ENCODE measurements at regions not wholly inside any gene's neighbourhood (a gene's known extent, or its start where the extent isn't known, plus 50 kb on each side); places are given as distances from the start of the nearest gene placed in this dataset.

DNA sequence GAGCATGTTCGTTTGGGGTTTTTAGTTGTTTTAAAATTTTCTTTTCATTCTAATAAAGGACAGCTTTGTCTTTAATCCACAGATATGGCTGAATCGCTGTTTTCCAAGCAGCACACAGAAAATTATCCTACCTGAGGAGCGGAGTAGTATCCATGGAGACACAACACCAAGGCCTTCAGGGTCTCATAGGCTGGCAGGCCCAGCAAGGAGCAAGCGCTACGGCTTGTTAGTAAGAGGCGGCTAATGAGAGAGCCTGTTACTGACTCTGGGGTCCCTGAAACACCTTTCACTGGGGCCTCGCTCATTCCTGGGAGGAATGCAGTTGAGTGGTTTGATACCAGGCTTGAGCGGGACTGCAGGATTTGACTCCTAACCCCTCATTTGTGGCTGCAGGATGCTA, 303.8 kb upstream of the CDH4 start:
- DNase-seq, result no peak

DNA sequence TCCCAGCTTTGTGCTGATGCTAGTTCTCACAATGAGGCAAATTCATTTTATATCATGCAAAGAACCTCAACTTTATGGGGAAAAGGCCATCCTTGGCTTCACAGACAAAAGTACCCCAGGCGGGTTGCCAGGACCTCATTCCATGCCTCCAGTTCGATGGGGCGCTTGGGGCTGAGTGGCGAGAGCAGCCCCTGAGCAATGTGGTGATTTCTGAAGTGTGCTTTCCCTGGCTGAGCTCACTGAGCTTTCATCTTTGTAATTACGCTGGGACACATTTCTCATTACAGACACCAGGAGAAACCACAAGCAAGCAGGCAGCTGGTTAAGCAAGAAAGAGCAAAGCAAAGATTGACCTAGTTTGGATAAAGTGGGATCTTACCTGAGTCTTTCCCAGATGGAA, 301.5 kb upstream of the CDH4 start:
- no peak for DNase-seq

DNA sequence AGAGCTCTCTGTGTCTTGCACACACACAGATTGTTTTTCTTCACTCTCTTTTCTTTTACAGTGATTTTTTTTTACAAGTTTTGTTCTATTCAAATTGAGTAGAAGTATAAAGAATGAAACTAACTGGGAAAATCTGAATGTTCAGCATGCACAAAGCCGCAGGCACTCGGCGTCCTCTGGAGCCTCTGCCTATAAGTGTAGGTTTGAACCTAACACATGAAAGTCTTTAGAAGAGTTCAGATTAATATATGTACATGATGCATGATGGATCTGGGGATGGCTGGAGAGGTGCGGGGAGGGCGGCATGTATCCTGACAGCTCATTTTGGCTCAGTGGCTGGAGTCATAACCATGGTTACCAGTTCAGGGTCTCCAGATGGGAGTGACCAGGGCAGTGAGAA, 301.1 kb upstream of the CDH4 start:
- no peak for DNase-seq

DNA sequence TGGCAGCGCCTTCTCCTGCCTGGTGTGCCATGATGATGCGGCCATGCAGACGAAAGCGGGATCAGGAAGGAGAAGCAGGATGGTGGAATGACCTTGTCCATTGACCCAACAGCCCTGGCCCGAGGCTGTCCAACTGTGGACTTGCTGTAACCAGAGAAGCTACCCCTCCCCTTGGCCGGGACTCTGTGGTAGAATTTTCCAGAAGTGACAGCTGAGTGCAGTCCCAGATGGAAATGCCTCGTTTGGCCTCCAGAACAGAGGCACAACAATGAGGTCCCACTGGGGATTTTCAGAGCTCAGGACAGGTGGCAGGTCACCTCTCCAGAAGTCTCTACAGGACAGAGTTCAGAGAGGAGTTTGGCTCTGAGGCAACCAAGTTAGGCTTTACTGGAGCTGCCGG, 299.2 kb upstream of the CDH4 start:
- DNase-seq, result no peak

DNA sequence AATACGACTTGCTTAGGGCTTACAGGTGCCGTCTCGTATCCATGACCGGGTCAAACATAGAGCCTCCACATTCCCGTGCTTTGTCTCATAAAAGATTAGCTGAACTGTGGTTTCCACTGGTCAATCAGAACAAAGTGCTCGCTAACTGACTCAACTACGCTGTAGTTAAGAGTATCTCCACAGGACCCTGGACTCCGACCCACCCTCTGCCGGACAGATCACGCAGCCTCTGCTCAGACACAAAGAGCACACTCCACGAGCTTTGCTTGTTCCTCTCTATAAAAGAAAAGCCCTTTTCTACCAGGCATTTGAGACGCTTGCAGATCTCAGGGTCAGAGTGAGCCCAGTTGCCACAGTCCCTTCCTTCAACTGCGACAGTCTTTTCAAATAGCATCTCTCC, 298.7 kb upstream of the CDH4 start:
- no peak for DNase-seq

DNA sequence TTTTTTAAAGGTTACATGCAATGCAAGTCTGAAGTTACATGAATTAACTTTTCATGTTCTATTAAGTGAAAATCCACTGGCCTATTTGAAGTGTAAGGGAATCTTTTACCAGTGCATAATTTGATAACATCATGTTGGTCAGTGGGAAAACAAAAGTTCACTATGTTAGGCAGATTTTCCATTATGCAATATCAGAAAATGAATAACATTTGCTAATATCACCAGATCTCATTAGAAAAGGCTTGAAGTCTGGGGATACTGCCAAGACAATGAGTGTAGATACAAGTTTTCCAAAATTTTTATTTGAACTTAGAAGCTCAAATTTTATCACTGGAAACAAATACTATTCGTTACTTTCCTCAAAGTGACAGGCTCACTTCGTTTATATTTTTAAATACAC, 296.4 kb upstream of the CDH4 start:
- DNase-seq, result no peak

DNA sequence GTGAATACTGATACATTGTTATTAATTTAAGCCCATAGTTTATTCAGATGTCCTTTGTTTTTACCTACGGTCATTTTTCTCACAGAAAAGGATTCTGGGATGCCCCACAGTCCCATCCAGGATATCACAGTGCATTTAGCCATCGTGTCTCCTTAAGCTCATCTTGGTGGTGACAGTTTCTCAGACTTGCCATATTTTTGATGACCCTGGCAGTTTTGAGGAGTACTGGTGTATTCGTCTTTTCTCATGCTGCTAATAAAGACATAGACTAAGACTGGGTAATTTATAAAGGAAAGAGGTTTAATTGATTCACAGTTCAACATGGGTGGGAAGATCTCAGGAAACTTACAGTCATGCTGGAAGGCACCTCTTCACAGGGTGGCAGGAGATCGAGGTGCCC, 295.9 kb upstream of the CDH4 start:
- DNase-seq, result no peak

DNA sequence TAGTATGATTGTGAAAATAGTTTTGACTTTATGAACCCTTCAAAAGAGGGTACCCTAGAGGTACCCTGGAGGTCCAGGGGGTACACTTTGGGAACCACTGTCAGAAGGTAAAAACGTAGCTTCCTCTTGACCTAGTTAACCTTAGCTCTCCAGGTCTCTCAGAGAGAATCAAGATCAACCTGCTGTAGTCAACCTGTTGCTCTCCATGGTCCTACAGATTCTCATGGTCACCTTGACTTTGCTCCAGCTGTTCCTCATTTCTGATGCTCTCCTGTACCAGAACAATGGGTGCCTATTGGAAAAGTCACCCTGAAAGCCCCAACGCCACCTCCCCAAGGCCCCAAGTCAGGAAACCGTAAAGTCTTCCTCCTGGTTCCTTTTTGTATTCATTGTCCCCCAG, 294.4 kb upstream of the CDH4 start:
- DNase-seq, result no peak

DNA sequence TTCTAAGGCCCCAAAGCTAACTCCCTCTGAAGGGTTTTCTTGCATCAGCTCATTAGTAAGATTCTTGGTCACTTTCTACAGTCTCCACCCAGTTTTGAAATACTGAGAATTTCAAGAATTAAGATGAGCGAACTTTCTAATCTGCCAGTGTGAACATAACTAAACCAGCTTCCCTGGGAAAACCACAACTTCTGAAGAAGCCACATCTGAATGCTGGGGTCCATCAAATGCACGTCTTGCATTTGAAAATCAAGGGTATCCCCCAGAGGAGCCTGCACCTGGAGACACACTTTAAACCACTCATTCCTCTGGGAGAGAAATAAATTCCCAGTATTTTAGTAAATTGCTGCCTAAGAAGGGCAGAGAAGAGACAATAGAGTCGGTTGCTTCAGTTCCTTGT, 292.1 kb upstream of the CDH4 start:
- no peak for DNase-seq

DNA sequence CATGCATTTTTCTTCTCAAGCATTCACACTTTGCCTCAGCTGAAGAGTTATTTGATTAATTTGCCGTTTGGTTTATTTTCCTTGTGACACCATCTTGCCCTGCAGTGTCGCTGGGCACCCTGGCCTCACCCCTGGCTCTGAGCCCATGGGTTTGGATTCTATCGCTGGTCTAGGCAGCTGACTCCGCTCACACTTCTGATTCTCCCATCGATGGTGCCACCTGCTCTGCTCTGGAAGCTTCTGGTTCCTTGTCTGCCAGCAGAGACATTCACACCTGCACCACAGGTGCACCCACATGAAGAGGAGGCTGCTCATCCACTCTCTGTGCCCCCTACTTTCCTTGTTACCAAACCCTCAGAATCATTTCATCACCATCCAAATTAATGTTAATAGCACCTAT, 291.6 kb upstream of the CDH4 start:
- no peak for DNase-seq

DNA sequence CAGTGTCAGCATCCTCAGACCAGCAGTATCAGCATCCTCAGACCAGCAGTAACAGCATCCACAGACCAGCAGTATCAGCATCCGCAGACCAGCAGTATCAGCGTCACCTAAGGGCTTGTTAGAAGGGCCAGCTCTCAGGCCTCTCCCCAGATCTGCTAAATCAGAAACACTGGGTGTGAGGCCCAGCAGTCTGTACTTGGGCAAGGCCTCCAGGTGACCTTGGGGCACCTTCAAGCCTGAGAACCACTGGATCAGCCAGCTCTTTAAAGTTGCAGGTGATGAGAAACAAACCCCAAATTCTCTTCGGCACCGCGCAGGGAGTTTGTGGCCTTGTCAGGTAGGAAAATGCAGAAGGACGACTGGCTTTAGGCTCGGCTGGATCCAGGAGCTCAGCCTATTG, 290.5 kb upstream of the CDH4 start:
- no peak for DNase-seq

DNA sequence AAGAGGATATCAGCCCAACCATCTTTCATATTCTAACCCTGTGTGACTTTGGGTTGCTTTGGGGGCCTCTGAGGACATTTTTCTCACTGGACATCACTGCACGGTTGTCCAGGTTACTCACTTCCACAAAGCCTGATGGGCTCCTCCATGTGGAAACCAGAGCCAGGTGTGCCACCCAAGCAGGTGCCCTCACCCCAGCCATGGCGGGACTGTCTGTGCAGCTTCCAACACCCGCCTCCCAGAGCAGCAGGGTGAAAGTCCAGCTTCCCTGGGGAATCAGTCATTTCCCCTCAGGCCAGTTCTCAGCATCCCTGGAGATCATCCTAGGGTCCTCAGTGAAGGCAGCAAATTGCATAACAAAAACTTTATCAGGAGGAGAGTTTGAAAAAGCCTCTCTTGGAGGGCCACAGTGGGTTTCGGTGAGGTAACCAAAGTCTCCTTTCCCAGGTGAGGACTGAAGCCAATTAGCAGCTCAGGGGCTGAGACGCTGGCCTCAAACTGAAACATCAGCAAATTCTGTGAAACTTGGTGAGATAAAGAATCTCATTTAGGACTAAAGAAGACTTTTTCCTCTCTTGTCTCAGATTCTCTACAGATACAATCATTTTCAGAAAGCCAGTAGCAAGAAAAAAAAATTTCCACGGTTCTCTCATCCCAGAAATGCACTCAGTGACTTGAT, 289.6 kb upstream of the CDH4 start:
- no peak for DNase-seq

DNA sequence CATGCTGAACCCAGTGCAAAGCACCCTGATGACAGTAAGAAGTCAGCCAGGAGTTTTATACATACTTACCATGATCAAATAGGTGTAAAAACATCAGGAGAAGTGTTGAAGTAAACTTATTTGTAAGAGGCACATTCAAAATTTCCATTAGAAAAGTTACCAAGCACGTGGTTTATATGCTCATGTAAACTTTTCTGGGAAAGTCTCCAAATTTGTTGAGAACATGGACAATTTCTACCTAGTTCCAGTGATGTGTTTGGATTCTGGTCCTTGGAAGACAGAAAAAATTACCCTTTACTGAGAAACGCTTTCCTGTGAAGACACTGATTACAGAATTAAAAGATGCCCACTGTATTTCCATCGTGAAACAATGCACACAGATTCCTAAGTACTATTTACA, 288.9 kb upstream of the CDH4 start:
- DNase-seq, result no peak

DNA sequence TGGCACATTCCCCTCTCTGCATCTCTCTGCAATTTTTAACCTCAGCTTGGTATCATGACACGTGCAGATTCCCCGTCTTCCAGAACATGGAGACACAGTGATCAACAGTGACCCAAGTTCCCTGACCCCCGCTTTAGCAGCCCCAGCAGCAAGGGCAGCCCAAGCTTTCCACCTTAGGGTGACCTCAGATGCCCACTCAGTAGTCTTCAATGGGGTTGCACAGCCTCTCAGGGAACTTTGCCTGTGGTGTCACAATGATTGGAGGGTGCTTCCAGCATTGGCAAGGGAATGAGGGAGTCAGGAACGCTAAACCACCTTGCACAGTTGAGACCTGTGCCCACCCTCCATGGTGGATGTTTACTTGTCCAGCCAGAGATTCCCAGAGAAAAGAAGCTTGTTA, 287.1 kb upstream of the CDH4 start:
- no peak for DNase-seq

DNA sequence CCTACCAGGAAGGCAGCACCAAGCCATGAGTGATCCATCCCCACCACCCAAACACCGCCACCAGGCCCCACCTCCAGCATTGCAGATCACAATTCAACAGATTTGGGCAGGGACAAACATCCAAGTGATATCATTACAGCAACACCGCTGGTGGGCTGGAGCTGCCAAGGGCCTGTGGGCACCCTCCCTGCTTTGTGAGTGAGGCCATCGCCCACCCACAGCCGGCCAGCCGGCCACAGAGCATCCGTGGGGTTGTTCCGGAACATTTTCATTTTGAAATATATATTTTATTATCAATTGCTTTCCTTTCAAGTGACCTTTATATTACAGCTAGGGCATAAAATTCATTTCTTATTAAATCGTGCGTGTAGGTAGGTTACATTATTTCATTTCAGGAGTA, 286.0 kb upstream of the CDH4 start:
- DNase-seq, result no peak

DNA sequence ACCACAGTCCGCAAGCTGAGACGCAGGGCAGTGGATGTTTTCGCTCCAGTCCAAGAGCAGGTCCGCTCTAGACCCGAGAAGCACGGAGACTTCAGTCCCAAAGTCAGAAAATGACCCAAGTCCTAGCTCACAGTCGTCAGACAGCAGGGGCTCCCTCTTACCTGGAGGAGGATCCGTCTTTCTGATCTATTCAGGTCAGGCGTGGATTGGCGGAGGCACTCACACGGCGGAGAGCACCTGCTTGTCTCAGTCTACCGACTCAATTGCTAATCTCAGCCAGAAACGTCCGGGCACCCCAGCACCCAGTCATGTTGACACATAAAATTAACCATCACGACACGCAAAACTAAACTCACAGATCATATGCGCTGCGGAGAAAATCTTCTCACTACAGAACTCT, 285.3 kb upstream of the CDH4 start:
- no peak for DNase-seq

DNA sequence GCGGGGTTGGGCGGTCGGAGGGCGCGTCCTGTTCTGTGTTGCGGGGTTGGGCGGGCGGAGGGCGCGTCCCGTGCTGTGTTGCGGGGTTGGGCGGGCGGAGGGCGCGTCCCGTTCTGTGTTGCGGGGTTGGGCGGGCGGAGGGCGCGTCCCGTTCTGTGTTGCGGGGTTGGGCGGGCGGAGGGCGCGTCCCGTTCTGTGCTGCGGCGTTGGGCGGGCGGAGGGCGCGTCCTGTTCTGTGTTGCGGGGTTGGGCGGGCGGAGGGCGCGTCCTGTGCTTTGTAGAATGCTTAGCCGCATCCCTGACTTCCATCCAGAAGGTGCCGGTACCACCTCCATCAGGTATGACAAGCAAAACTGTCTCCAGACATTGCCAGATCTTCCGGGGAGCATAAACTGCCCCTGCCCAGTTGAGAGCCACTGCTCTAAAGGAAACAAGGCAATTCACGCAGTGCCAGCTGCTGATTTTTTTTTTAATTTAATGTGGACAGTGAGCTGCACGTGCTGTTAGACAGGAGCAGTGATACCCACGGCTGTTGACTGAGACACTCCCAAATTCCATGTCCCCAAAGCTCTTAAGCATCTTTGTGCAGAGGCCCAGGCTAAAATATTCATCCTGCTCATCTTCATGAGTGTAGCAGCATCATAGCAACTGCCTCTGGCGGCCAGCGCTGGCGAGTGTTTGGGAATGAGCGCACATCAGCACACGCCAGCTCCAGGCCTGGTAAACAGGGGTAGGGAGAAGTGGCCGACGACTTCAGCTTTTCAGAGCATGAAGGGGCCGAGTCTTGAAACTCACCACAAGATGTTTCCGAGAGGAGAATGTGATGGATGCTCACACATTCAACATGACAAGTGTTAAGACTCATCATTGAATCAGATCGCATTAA, 284.4 kb upstream of the CDH4 start:
- DNase-seq, result no peak

DNA sequence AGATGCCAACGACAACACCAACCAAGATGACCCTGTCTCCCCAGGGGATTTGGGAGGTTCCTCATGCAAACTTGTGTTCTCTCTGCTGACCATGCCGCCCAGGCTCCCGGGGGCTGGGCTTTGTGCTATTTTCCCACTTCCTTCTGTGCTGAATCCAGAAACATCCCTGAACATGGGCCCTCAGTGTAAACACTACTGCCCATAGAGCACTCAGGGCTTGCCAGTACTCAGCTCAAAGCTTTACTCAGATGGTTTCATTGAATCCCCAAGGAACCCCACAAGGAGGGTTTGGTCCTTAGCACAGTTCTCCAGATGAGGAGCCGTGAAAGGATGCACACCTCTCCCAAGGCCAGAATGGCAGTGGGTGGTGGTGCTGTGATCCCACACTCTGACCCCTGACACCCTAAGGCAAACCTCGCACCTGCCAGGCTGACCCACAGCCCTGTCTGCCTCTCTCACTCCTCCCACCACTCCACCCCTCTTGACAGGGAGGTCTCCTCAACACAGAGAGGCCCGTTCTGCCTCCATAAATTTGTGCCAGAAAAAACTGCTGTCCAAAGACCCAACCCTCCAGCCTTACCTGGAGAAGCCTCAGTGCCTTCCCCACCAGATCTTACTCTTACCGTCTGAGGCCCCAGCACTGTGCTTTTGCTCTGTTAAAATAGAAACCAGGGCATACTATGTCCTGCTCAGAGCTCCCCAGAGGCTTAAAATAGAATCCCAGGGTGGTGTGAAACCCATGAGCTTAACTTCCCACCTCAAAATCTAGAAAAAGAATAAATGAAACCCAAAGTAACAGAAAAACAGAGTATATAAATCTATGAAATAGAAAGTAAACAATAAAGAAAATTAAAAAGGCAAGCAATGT, 283.0 kb upstream of the CDH4 start:
- no peak for DNase-seq

DNA sequence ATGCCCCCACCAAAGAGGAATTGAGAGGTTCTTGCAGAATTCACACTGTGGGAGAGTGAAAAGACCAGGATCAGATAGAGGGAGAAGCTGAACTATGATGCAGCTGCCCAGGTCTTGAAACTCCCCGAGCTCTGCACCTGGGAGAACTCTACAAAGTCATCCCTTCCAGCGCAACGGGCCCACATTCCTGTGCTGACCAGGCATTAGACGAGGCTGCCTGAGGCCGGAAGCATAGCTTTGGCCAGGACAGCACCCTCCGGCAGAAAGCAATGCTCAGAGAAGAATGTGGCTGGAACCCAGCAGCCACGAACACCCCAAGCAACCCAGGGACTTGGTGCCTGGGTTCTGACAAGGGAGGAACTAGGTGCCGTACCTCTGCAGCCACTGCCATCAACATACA, 281.5 kb upstream of the CDH4 start:
- DNase-seq, result no peak

DNA sequence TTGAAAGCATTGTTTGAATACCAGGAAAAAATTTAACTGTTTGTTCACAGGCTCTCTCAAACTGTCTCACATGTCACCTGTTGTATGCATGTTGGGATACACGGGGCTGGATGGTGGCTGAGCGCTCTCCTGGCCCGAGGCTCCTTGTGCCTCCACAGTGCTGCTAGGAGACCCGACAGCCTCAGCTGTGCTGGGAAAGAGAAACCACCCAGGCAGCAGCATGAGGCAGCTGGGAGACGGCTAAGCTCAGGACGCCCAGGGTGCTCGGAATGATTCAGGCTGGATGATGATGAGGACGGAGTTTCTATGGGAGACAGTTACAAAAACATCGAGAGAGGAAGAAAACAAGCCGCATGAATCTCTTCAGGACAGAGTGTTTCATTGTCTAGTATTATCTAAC, 278.0 kb upstream of the CDH4 start:
- no peak for DNase-seq

DNA sequence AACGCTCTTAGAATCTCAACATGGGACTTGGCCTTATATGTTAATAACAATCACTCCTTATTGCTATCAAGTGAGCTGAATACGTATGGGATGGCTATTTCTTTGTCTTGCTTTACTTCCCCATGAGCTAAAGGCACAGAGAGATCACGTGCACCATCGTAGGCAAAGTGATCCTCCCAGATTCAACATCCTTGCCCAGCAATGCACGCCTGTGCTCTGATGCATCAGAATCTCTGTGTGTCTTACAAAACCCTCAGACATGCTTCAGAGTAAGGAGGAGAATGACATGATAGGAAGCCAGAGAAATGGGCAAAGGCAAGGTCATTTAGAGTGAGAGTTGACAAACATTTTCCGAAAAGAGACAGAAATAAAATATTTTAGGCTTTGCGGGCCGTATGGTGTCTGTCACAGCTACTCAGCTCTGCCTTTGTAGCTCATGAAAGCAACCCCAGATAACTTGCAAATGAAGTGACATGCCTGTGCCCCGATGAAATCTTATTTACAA, 277.6 kb upstream of the CDH4 start:
- no peak for DNase-seq

DNA sequence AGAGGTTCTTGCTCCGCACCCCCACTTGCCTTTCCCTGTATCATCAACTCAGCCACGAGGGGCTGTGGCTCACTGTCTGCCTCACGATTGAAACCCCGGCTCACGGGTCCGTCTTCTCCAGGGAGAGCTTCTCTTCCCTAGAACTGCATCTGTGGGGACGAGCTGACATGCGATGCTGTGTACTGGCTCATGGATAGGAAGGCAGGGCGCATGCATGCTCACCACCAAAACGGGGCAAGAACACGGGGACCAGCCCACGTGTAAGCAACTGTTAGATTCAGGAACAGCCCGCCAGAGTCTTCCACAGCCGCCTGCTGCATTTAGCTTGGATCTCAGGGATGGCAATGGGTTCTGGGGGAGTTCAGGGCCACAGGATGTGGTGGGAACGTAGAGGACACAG, 275.9 kb upstream of the CDH4 start:
- DNase-seq, result no peak

DNA sequence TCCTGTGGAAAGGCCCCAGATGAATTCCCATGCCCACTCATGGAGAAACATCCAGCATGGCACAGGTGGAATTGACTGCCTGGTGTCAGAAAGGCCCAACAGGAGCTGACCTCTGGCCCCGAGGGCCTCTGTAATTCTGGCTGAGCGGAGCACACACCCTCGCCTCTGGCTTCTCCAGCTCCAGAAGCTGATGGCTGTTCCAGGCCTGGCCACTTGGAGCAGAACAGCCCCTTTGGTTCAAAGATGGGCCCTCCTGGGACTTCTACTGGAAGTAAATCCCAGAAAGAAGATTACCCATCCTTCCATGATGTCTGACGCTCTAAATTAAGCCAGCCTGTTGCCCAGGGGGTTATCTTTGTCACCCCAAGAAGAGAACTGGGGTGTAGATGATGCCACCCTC, 275.1 kb upstream of the CDH4 start:
- DNase-seq, result no peak

DNA sequence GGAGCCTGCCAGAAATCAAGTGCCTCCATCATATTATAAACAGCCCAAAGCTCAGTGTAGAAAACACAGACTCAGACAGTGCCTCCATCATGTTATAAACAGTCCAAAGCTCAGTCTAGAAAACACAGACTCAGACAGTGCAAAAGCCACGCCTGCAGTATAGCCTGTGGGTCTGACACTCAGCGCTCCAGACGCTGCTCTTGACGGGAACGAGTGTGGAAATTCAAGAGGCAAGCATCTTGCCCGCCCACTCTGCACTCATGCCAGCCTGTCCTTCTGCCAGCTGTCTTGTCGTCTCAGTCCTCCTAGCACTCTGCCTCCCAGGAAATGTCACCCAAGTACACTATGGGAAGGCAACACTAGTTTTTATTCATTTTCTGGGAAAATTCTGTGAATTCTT, 274.2 kb upstream of the CDH4 start:
- DNase-seq, result no peak
